ENCODE measurements at regions not wholly inside any gene's neighbourhood (a gene's known extent, or its start where the extent isn't known, plus 50 kb on each side); places are given as distances from the start of the nearest gene placed in this dataset.

DNA sequence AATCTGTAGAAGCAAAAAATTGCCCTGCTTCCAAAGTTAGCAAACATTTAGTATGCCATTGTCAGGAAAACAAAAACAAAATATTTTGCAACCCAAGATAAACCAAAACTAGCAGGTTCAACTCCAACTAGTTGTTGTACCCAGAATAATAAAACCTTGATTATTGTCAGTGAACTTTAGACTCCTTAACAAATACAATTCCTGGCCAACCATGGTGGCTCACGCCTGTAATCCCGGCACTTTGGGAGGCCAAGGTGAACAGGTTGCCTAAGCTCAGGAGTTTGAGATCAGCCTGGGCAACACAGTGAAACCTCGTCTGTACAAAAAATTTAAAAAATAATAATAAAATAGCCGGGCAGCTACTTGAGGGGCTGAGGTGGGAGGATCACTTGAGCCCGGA, 53.6 kb upstream of the EPCAM start:
- DNase-seq (ENCODE audit: low read depth in 3 of 3), result no peak

- no peak for DNase-seq (ENCODE audit: low read depth in 3 of 3)
These were observed 55.4 kb upstream of the EPCAM start for GRCh38 chr2:47313728-47314127.

GRCh38 chr2:47313141-47313691, 55.9 kb upstream of the EPCAM start:
- DNase-seq (ENCODE audit: low read depth in 3 of 3), result no peak

GRCh38 chr2:47312491-47312850, 56.6 kb upstream of the EPCAM start:
- no peak for DNase-seq (ENCODE audit: low read depth in 3 of 3)

DNA sequence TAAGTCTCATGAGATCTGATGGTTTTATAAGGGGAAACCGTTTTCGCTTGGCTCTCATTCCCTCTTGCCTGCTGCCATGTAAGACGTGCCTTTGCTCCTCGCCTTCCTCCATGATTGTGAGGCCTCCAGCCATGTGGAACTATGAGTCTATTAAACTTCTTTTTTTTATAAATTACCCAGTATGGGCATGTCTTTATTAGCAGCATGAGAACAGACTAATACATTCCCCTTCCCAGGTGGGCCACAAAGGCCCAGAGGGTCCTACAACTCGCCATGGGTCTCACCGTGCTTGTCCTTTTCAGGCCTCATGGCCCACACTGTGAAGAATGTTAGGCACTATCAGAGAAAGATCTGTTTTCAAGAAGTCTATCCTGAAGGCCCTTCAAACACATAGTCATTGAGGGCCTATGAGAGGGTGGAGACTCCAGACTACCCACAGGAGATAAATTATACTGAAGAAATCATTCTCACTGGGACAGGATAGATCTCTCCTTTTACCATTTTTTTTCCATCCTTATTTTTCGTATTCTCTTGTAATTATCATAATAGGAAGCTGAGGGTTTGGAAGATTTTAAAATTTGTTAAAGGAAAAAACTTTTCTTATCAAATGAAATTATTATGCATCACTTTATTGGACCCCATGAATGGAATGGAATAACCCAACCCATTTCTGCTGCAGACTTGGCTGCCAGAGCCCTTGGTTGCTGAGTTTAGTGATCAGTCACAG, 57.2 kb upstream of the EPCAM start:
- DNase-seq (ENCODE audit: low read depth in 3 of 3), result no peak

GRCh38 chr2:47310801-47311560, 58.1 kb upstream of the EPCAM start:
- DNase-seq (ENCODE audit: low read depth in 3 of 3), result no peak

- no peak for DNase-seq (ENCODE audit: low read depth in 3 of 3)
These were observed 58.9 kb upstream of the EPCAM start for GRCh38 chr2:47309952-47310800.

DNA sequence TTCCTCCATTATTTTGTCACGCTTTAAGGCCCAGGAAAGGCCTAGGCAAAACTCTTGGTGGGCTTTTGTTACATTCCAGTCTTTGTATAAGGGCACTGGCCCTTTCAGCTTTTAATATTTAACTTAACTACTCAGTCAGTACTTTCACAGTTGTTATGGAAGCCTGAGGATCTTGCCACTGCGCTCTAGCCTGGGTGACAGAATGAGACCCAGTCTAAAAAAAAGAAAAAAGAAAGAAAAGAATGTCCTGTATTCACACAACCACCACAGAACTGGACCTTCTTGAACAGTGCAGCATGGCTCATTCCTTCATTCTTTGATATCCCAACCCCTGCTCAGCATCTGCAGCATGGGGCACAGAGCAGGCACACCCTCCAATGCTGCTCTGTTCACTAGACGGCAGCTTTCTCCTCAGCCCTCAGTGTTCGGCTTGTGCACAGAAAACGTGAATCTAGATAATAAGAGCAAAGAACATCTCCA, 59.6 kb upstream of the EPCAM start:
- no peak for DNase-seq (ENCODE audit: low read depth in 3 of 3)

DNA sequence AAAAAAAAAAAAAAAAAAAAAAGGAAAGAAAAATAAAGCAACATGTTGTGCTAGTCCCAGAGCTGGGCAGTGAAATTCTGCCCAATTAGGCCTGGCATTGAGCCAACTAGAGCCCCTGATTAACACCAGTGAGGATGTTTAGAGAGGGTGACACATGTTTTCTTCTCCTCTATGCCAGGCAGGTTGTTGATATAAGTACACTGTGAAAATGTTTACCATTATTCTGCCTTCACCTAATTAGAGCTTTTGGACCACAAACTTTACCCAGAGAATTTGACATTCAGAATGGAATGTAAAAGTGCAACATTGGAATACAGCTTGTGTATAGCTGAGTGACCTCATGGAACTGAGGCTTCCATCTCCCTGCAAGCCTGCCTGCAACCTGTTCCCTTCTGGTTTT, 62.0 kb upstream of the EPCAM start:
- DNase-seq (ENCODE audit: low read depth in 3 of 3), result no peak

GRCh38 chr2:47304654-47305053, 64.5 kb upstream of the EPCAM start:
- no peak for DNase-seq (ENCODE audit: low read depth in 3 of 3)

- DNase-seq (ENCODE audit: low read depth in 3 of 3), result no peak
These were observed 65.6 kb upstream of the EPCAM start for GRCh38 chr2:47303341-47304148.

- no peak for DNase-seq (ENCODE audit: low read depth in 3 of 3)
These were observed 66.8 kb upstream of the EPCAM start for GRCh38 chr2:47302308-47302707.

DNA sequence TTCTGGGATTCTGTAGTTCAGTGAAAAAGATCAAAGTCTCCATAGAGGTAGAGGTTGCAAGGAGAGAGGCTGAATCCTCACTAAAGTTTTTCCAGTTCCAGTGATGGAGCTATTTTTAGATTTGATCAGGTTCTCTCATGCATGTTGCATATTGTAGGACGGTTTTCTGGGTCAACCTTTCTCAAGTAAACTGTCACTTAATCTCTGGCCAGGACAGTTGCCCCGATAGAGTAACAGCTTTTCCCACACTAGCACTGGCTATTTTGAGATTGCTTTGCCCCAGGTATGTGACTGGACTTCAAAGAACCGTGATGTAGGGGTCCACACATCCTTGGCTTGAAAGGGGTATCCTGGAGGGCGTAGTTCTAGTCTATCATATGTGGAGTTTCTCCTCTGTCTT, 67.4 kb upstream of the EPCAM start:
- no peak for DNase-seq (ENCODE audit: low read depth in 3 of 3)

GRCh38 chr2:47301277-47301618, 67.9 kb upstream of the EPCAM start:
- no peak for DNase-seq (ENCODE audit: low read depth in 3 of 3)

GRCh38 chr2:47300609-47301276, 68.4 kb upstream of the EPCAM start:
- DNase-seq (ENCODE audit: low read depth in 3 of 3), result no peak

GRCh38 chr2:47300081-47300480, 69.0 kb upstream of the EPCAM start:
- no peak for DNase-seq (ENCODE audit: low read depth in 3 of 3)

DNA sequence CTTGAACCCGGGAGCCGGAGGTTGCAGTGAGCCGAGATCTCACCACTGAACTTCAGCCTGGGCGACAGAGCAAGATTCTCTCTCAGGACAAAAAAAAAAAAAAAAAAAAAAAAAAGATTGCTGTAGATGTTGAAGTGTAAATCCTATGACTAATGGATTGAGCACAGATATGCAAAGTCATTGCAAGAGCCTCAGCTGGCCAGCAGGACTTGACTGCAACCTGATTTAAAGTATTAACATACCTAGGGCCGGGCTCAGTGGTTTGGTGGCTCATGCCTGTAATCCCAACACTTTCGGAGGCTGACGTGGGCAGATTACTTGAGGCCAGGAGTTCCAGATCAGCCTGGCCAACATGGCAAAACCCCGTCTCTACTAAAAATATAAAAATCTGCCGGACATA, 69.6 kb upstream of the EPCAM start:
- DNase-seq (ENCODE audit: low read depth in 3 of 3), result no peak

DNA sequence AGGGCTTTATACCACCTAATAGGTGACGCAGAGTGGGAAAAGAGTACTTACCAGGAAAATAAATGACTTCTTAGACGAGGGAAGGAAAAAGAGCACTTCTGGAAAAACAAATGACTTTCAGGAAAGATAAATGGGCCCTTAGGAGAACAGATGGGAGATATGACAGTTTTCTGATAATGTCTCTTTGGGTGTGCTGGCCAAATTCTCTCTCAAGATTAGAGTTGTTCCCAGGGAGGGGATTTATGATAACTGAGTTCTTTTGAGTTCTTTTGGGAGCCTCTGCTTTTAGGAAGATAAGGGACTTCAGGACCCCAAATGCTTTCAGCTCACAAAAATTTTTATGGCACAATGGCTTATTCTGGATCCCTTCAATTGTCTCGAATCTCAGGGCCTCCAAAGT, 70.3 kb upstream of the EPCAM start:
- DNase-seq (ENCODE audit: low read depth in 3 of 3), result no peak

DNA sequence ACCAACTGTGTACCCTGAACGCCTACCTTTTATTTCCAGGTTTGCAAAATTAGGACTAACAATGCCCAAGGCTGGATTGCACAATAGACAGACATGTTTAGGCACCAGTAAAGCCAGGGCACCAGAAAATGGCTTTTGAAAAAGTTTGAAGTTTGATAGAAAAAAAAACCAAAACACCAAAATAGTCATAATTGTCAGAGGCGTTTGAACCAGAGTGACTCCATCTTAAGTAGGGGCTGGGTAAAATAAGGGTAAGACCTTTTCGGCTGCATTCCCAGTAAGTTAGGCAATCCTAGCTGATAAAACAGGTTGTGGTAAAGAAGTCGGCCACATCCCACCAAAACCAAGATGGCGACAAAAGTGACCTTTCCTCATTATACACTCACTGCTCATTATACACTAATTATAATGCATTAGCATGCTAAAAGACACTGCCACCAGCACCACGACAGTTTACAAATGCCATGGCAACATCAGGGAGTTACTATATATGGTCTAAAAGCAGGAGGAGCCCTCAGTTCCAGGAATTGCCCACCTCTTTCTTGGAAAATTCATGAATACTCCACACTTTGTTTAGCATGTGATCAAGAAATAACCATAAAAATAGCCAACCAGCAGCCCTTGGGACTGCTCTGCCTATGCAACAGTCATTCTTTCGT, 71.2 kb upstream of the EPCAM start:
- no peak for DNase-seq (ENCODE audit: low read depth in 3 of 3)

DNA sequence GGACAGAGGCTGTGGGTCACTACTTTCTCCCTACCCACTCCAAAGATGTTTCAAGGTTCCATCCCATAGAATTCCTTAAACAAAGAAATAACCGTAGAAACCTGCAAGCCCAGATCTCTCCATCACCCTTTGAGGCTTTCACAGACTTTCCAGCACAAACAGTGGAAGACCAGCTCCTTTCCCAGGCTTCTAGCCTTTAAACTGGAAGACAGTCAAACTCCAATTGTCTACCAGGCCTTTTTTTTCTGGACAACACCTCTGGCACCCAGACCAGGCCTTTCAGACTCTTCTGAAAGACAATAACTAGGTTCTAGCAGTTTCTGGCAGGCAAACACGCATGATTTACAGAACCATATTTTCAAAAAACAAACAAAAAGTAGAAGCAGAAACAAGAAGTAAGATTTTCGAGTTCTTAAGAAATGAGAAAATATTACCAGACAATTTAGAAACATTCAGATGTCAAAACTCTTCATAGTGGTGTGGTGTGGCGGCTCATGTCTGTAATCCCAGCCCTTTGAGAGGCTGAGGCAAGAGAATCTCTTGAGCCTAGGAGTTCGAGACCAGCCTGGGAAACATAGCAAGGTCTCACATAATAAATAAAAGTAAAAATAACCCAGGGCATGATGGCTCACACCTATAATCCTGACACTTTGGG, 73.0 kb upstream of the EPCAM start:
- DNase-seq (ENCODE audit: low read depth in 3 of 3), result no peak

All from stimulated activated CD4-positive, alpha-beta T cell treated with anti-CD3 and anti-CD28 coated beads, TNF-alpha, amount 100 ng/mL, for 24 hours (primary cell).